ENCODE measurements at regions not wholly inside any gene's neighbourhood (a gene's known extent, or its start where the extent isn't known, plus 50 kb on each side); places are given as distances from the start of the nearest gene placed in this dataset.

- TF ChIP-seq POLR2AphosphoS5 (IDR thresholded peaks at IDR 0.05; ENCODE audit: low read depth), result no peak
- no peak for TF ChIP-seq CTCF (IDR thresholded peaks at IDR 0.05; ENCODE audit: insufficient read depth, low read length)
- no peak for TF ChIP-seq GABPA (IDR thresholded peaks at IDR 0.05; ENCODE audit: low read depth)
- no peak for TF ChIP-seq REST (IDR thresholded peaks at IDR 0.05; ENCODE audit: insufficient replicate concordance, low read depth)
- TF ChIP-seq SPI1 (IDR thresholded peaks at IDR 0.05; ENCODE audit: borderline replicate concordance, low read depth), result no peak
Measured at GRCh38 chr2:104344985-104345384, 508.9 kb upstream of the POU3F3 start.

Measured in HL-60 (cell line).